WTC11 (cell line): ENCODE measurements at regions not wholly inside any gene's neighbourhood (a gene's known extent, or its start where the extent isn't known, plus 50 kb on each side); places are given as distances from the start of the nearest gene placed in this dataset.

Source experiments
- ATAC-seq: fragments of 200-7000 bp; cut with Tn5 transposase; 2 replicates; pipeline ENCODE4 v1.10.0; 2021; ENCODE audit warnings: mild to moderate bottlenecking, moderate library complexity
- CTCF ChIA-PET: fragments of 300-600 bp; sonication (Branson Sonifier 250); formaldehyde crosslinking; loops from one replicate; lab custom pipeline; 2021; ENCODE audit warnings: antibody characterized with exemption; lab: Charles Lee
- POLR2A ChIA-PET: fragments of 350-600 bp; sonication (Branson Sonifier 250); formaldehyde crosslinking; loops from one replicate; lab custom pipeline; 2021; ENCODE audit warnings: antibody characterized with exemption; lab: Charles Lee
- DNase-seq: peaks from one replicate; pipeline ENCODE4 v3.0.0; 2021; ENCODE audit warnings: low spot score
- H3K27ac Mint-ChIP-seq: 2 replicates; pipeline ENCODE4 v1.8.0; 2021; ENCODE audit warnings: mixed read lengths
- H3K27me3 Mint-ChIP-seq: 2 replicates; pipeline ENCODE4 v1.8.0; 2021; ENCODE audit warnings: low read depth, mild to moderate bottlenecking, moderate library complexity, mixed read lengths
- H3K36me3 Mint-ChIP-seq: 2 replicates; pipeline ENCODE4 v1.8.0; 2021; ENCODE audit warnings: mixed read lengths
- H3K4me1 Mint-ChIP-seq: 2 replicates; pipeline ENCODE4 v1.8.0; 2022; ENCODE audit warnings: mixed read lengths
- H3K4me3 Mint-ChIP-seq: 2 replicates; pipeline ENCODE4 v1.8.0; 2021; ENCODE audit warnings: mild to moderate bottlenecking, moderate library complexity, mixed read lengths
- H3K9me3 Mint-ChIP-seq: 2 replicates; pipeline ENCODE4 v1.8.0; 2021; ENCODE audit warnings: mixed read lengths
- CBFB ChIP-seq: sonication (generic); formaldehyde crosslinking; IDR thresholded peaks from 2 replicates; pipeline ENCODE4 v1.8.1; 2022; ENCODE audit warnings: mild to moderate bottlenecking, low read depth, missing genetic modification reagents
- CREB1 ChIP-seq: sonication (generic); formaldehyde crosslinking; IDR thresholded peaks from 2 replicates; pipeline ENCODE4 v1.8.0; 2023; ENCODE audit warnings: mild to moderate bottlenecking, missing genetic modification reagents
- CTCF ChIP-seq: fragments of 200-600 bp; IDR thresholded peaks from 2 replicates; pipeline ENCODE4 v1.8.0; 2022; ENCODE audit warnings: antibody characterized with exemption
- FOXK1 ChIP-seq: sonication (generic); formaldehyde crosslinking; IDR thresholded peaks from 2 replicates; pipeline ENCODE4 v1.8.0; 2022; ENCODE audit warnings: mild to moderate bottlenecking, moderate library complexity, missing genetic modification reagents
- GABPB1 ChIP-seq: sonication (generic); formaldehyde crosslinking; IDR thresholded peaks from 2 replicates; pipeline ENCODE4 v1.8.1; 2023; ENCODE audit warnings: mild to moderate bottlenecking, missing genetic modification reagents
- JAZF1 ChIP-seq: fragments of 250-450 bp; sonication (Bioruptor Pico); IDR thresholded peaks from 2 replicates; pipeline ENCODE4 v1.9.0; 2021; ENCODE audit warnings: moderate library complexity, mild to moderate bottlenecking, inconsistent platforms
- JUN ChIP-seq: sonication (generic); formaldehyde crosslinking; IDR thresholded peaks from 2 replicates; pipeline ENCODE4 v1.8.0; 2023; ENCODE audit warnings: mild to moderate bottlenecking, missing genetic modification reagents
- NFE2L1 ChIP-seq: sonication (generic); formaldehyde crosslinking; IDR thresholded peaks from 2 replicates; pipeline ENCODE4 v1.8.1; 2023; ENCODE audit warnings: missing genetic modification reagents
- SOX15 ChIP-seq: fragments of 250-450 bp; sonication (Bioruptor Pico); IDR thresholded peaks from 2 replicates; pipeline ENCODE4 v1.9.0; 2021; ENCODE audit warnings: mild to moderate bottlenecking
- SP1 ChIP-seq: sonication (generic); formaldehyde crosslinking; conservative IDR thresholded peaks from 2 replicates; pipeline ENCODE4 v1.8.1; 2022; ENCODE audit warnings: missing genetic modification reagents
- TP53 ChIP-seq: sonication (generic); formaldehyde crosslinking; IDR thresholded peaks from 2 replicates; pipeline ENCODE4 v1.8.1; 2023; ENCODE audit warnings: mild to moderate bottlenecking, missing genetic modification reagents
- USF2 ChIP-seq: sonication (generic); formaldehyde crosslinking; IDR thresholded peaks from 2 replicates; pipeline ENCODE4 v1.8.1; 2023; ENCODE audit warnings: mild to moderate bottlenecking, missing genetic modification reagents, moderate library complexity
- ZNF138 ChIP-seq: sonication (generic); formaldehyde crosslinking; conservative IDR thresholded peaks from 2 replicates; pipeline ENCODE4 v1.8.1; 2022; ENCODE audit warnings: mild to moderate bottlenecking, moderate library complexity, missing genetic modification reagents
- ZNF232 ChIP-seq: sonication (generic); formaldehyde crosslinking; IDR thresholded peaks from 2 replicates; pipeline ENCODE4 v1.8.0; 2022; ENCODE audit warnings: mild to moderate bottlenecking, missing genetic modification reagents
- ZNF396 ChIP-seq: fragments of 250-450 bp; sonication (Bioruptor Pico); IDR thresholded peaks from 2 replicates; pipeline ENCODE4 v1.8.0; 2021; ENCODE audit warnings: mild to moderate bottlenecking, moderate library complexity, borderline replicate concordance
- TF ChIP-seq, protein P1 (sequence below): sonication (generic); formaldehyde crosslinking; IDR thresholded peaks from 2 replicates; pipeline ENCODE4 v1.8.1; 2022; ENCODE audit warnings: low read depth, mild to moderate bottlenecking, moderate library complexity, missing genetic modification reagents, borderline replicate concordance
- TF ChIP-seq, protein P2 (sequence below): sonication (generic); formaldehyde crosslinking; IDR thresholded peaks from 2 replicates; pipeline ENCODE4 v1.8.0; 2022; ENCODE audit warnings: mild to moderate bottlenecking, missing genetic modification reagents
- TF ChIP-seq, protein P3 (sequence below): fragments of 250-450 bp; sonication (Bioruptor Pico); IDR thresholded peaks from 2 replicates; pipeline ENCODE4 v1.9.0; 2021; ENCODE audit warnings: mild to moderate bottlenecking

DNA sequence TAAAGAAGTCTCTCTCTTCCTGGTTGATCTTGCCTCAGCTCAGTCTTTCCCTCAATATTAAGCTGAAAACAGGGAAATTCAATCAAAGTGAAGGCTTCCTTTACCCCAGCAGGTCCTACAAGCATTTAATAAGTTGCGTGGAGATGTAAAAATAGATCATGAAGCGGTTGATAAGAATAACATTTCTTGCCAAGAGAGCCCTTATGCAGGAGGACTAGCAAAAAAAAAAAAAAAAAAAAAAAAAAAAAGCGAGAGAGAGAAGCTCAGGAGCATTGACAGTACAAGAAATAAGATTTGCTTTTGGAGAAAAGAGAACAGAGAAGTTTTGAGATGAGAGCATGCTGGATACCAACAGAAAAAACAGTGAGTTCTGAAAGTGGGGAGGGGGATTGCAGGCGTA lies 112.2 kb upstream of the CLMP start:
- no peak for DNase-seq
- TF ChIP-seq FOXK1 (no peak), CREB1 (CRISPR knock-in tag) (no peak), GABPB1 (no peak), NFE2L1 (CRISPR knock-in tag) (no peak), JUN (CRISPR knock-in tag) (no peak), ZNF232 (CRISPR knock-in tag) (no peak), ZNF138 (CRISPR knock-in tag) (no peak), CBFB (CRISPR knock-in tag) (no peak), SOX15 (no peak)
- TF ChIP-seq, all 79 proteins: peak for 0
- Mint-ChIP-seq H3K4me3 (no peak overlapping the region), H3K27me3 (peaks cover 22% of the 10 kb centered on the region), H3K9me3 (no peaks in the 10 kb centered on the region), H3K27ac (no peak overlapping the region), H3K36me3 (no peaks in the 10 kb centered on the region), H3K4me1 (peaks cover 28% of the 10 kb centered on the region)
- no peak for ATAC-seq
- ChIA-PET CTCF (interaction anchor here (0.6 to 3.1 kb wide), 7 partner anchors 10 to 949 kb away, joined by 3 to 10 read pairs (median 5); no protein-coding TSS in a partner anchor), POLR2A (interaction anchor here (0.7 to 1.3 kb wide), 2 partner anchors 10 to 156 kb away, joined by 3 read pairs; no protein-coding TSS in a partner anchor)

DNA sequence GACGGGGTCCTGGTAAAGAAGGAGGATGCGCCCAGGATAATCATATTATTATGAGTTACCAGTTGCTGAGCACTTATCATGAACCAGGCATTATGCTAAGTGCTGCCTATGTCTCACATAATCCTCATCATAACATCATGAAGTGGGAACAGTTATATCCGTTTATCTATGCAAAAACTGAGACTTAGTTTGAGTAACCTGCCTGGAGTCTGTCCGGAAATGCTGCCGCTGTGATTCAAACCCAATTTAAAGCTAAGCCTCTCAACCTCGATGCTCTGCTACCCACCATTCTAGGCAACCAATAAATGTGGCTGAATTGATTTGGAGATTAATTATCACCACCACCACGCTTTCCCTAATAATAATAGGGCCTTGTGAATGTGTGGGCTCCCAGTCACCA lies 111.5 kb upstream of the CLMP start:
- no peak overlapping the region for H3K27ac Mint-ChIP-seq
- ATAC-seq (no peak), DNase-seq (no peak)
- TF ChIP-seq SP1 (CRISPR knock-in tag): no peak
- TF ChIP-seq USF2 (CRISPR knock-in tag): no peak
- TF ChIP-seq, protein P1, sequence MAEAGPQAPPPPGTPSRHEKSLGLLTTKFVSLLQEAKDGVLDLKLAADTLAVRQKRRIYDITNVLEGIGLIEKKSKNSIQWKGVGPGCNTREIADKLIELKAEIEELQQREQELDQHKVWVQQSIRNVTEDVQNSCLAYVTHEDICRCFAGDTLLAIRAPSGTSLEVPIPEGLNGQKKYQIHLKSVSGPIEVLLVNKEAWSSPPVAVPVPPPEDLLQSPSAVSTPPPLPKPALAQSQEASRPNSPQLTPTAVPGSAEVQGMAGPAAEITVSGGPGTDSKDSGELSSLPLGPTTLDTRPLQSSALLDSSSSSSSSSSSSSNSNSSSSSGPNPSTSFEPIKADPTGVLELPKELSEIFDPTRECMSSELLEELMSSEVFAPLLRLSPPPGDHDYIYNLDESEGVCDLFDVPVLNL (CRISPR knock-in tag): no peak
- no peak for TF ChIP-seq ZNF138 (CRISPR knock-in tag)
- no peak for TF ChIP-seq ZNF396
- no peak for TF ChIP-seq JAZF1 (CRISPR knock-in tag)
- TF ChIP-seq, protein P2, sequence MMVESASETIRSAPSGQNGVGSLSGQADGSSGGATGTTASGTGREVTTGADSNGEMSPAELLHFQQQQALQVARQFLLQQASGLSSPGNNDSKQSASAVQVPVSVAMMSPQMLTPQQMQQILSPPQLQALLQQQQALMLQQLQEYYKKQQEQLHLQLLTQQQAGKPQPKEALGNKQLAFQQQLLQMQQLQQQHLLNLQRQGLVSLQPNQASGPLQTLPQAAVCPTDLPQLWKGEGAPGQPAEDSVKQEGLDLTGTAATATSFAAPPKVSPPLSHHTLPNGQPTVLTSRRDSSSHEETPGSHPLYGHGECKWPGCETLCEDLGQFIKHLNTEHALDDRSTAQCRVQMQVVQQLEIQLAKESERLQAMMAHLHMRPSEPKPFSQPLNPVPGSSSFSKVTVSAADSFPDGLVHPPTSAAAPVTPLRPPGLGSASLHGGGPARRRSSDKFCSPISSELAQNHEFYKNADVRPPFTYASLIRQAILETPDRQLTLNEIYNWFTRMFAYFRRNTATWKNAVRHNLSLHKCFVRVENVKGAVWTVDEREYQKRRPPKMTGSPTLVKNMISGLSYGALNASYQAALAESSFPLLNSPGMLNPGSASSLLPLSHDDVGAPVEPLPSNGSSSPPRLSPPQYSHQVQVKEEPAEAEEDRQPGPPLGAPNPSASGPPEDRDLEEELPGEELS (CRISPR knock-in tag): no peak
- peaks cover 31% of the 10 kb centered on the region for H3K4me1 Mint-ChIP-seq
- peaks cover 27% of the 10 kb centered on the region for H3K27me3 Mint-ChIP-seq
- H3K4me3 Mint-ChIP-seq: no peak overlapping the region
- CTCF ChIA-PET: interaction anchor here (0.6 to 3.1 kb wide), 5 partner anchors 45 to 252 kb away, joined by 3 to 10 read pairs (median 6); no protein-coding TSS in a partner anchor
- no peaks in the 10 kb centered on the region for H3K9me3 Mint-ChIP-seq
- no peaks in the 10 kb centered on the region for H3K36me3 Mint-ChIP-seq
- POLR2A ChIA-PET: no interaction called here

- H3K36me3 Mint-ChIP-seq: no peaks in the 10 kb centered on the region
- CTCF ChIA-PET: interaction anchor here (1.3 to 3.1 kb wide), 3 partner anchors 32 to 102 kb away, joined by 7 to 22 read pairs (median 8); no protein-coding TSS in a partner anchor
- POLR2A ChIA-PET: no interaction called here
- peaks cover 36% of the 10 kb centered on the region for H3K4me1 Mint-ChIP-seq
- no peak overlapping the region for H3K27ac Mint-ChIP-seq
- H3K27me3 Mint-ChIP-seq: peaks cover 27% of the 10 kb centered on the region
- no peaks in the 10 kb centered on the region for H3K9me3 Mint-ChIP-seq
- no peak for DNase-seq
- ATAC-seq: no peak
- TF ChIP-seq, protein P3, sequence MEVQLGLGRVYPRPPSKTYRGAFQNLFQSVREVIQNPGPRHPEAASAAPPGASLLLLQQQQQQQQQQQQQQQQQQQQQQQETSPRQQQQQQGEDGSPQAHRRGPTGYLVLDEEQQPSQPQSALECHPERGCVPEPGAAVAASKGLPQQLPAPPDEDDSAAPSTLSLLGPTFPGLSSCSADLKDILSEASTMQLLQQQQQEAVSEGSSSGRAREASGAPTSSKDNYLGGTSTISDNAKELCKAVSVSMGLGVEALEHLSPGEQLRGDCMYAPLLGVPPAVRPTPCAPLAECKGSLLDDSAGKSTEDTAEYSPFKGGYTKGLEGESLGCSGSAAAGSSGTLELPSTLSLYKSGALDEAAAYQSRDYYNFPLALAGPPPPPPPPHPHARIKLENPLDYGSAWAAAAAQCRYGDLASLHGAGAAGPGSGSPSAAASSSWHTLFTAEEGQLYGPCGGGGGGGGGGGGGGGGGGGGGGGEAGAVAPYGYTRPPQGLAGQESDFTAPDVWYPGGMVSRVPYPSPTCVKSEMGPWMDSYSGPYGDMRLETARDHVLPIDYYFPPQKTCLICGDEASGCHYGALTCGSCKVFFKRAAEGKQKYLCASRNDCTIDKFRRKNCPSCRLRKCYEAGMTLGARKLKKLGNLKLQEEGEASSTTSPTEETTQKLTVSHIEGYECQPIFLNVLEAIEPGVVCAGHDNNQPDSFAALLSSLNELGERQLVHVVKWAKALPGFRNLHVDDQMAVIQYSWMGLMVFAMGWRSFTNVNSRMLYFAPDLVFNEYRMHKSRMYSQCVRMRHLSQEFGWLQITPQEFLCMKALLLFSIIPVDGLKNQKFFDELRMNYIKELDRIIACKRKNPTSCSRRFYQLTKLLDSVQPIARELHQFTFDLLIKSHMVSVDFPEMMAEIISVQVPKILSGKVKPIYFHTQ (CRISPR knock-in tag): no peak
- TF ChIP-seq TP53: no peak
- TF ChIP-seq CTCF: no peak
- TF ChIP-seq SOX15: no peak
- no peak overlapping the region for H3K4me3 Mint-ChIP-seq
Measured at GRCh38 chr11:123305601-123306375, 110.7 kb upstream of the CLMP start.
